ENCODE measurements at regions not wholly inside any gene's neighbourhood (a gene's known extent, or its start where the extent isn't known, plus 50 kb on each side); places are given as distances from the start of the nearest gene placed in this dataset.

GRCh38 chr11:41789376-41789775, 329.9 kb upstream of the LRRC4C start:
- no peaks in the 10 kb centered on the region for H3K36me3 ChIP-seq (ENCODE audit: control insufficient read depth in 1 of 2, insufficient read depth in 2 of 2, low read depth in 1 of 2, low read length in 2 of 2)
- H3K79me1 ChIP-seq (replicated peaks; ENCODE audit: low read length, poor library complexity, severe bottlenecking), result no peaks in the 10 kb centered on the region
- no peak overlapping the region for H4K8ac ChIP-seq (ENCODE audit: low read length)
- no peak overlapping the region for H2AK5ac ChIP-seq (ENCODE audit: low read length, severe bottlenecking)
- 60% methylated on average over 3 of the region's 3 CpGs for WGBS
- H4K91ac ChIP-seq (ENCODE audit: low read length), result no peak overlapping the region
- no peak overlapping the region for H2BK15ac ChIP-seq (ENCODE audit: low read depth, poor library complexity, severe bottlenecking)
- no peak for DNase-seq
- no peak overlapping the region for H3K4me3 ChIP-seq (ENCODE audit: insufficient read depth in 1 of 2, low read depth in 1 of 2, low read length in 2 of 2)
- H2AFZ ChIP-seq (ENCODE audit: low read depth, low read length), result no peak overlapping the region
- H3K4me2 ChIP-seq (ENCODE audit: low read length, poor library complexity, severe bottlenecking), result no peak overlapping the region
- H3K9me3 ChIP-seq (ENCODE audit: control insufficient read depth, low read length), result peaks cover 4% of the 10 kb centered on the region
- no peak overlapping the region for H3K23ac ChIP-seq (ENCODE audit: low read length in 2 of 2)
- H3K4ac ChIP-seq (ENCODE audit: low read depth in 1 of 2, low read length in 2 of 2), result no peak overlapping the region
- no peaks in the 10 kb centered on the region for H3K27me3 ChIP-seq (ENCODE audit: control insufficient read depth in 1 of 2, insufficient read depth in 1 of 2, low read length in 2 of 2)
- no peak overlapping the region for H2BK12ac ChIP-seq (ENCODE audit: low read length in 2 of 2)
- H3K27ac ChIP-seq (ENCODE audit: low read length, poor library complexity, severe bottlenecking), result no peak overlapping the region
- H3K18ac ChIP-seq (ENCODE audit: low read depth in 1 of 2, low read length in 2 of 2), result no peak overlapping the region
- H3K4me1 ChIP-seq (ENCODE audit: control insufficient read depth, insufficient read depth, low read depth, low read length), result no peaks in the 10 kb centered on the region
- H2BK120ac ChIP-seq (ENCODE audit: low read depth, low read length), result no peak overlapping the region
- H2BK5ac ChIP-seq (ENCODE audit: low read depth, low read length, poor library complexity, severe bottlenecking), result no peak overlapping the region
- H3K9ac ChIP-seq (ENCODE audit: low read length), result no peak overlapping the region
- no peak overlapping the region for H3K14ac ChIP-seq (ENCODE audit: low read length in 2 of 2)

GRCh38 chr11:41795004-41795403, 335.6 kb upstream of the LRRC4C start:
- Histone ChIP-seq H3K23ac (ENCODE audit: low read length in 2 of 2) (no peak overlapping the region), H3K9me3 (ENCODE audit: control insufficient read depth, low read length) (peaks cover 3% of the 10 kb centered on the region), H3K4me2 (ENCODE audit: low read length, poor library complexity, severe bottlenecking) (no peak overlapping the region), H3K27me3 (ENCODE audit: control insufficient read depth in 1 of 2, insufficient read depth in 1 of 2, low read length in 2 of 2) (no peaks in the 10 kb centered on the region), H2AFZ (ENCODE audit: low read depth, low read length) (no peak overlapping the region), H3K79me1 (replicated peaks; ENCODE audit: low read length, poor library complexity, severe bottlenecking) (no peaks in the 10 kb centered on the region), H3K4ac (ENCODE audit: low read depth in 1 of 2, low read length in 2 of 2) (no peak overlapping the region), H3K27ac (ENCODE audit: low read length, poor library complexity, severe bottlenecking) (no peak overlapping the region), H2BK12ac (ENCODE audit: low read length in 2 of 2) (no peak overlapping the region), H2BK15ac (ENCODE audit: low read depth, poor library complexity, severe bottlenecking) (no peak overlapping the region), H4K91ac (ENCODE audit: low read length) (no peak overlapping the region), H4K8ac (ENCODE audit: low read length) (no peak overlapping the region), H3K4me1 (ENCODE audit: control insufficient read depth, insufficient read depth, low read depth, low read length) (no peaks in the 10 kb centered on the region), H3K14ac (ENCODE audit: low read length in 2 of 2) (no peak overlapping the region), H3K36me3 (ENCODE audit: control insufficient read depth in 1 of 2, insufficient read depth in 2 of 2, low read depth in 1 of 2, low read length in 2 of 2) (no peaks in the 10 kb centered on the region), H2BK5ac (ENCODE audit: low read depth, low read length, poor library complexity, severe bottlenecking) (no peak overlapping the region), H3K9ac (ENCODE audit: low read length) (no peak overlapping the region), H3K4me3 (ENCODE audit: insufficient read depth in 1 of 2, low read depth in 1 of 2, low read length in 2 of 2) (no peak overlapping the region), H2BK120ac (ENCODE audit: low read depth, low read length) (no peak overlapping the region), H3K18ac (ENCODE audit: low read depth in 1 of 2, low read length in 2 of 2) (no peak overlapping the region), H2AK5ac (ENCODE audit: low read length, severe bottlenecking) (no peak overlapping the region)
- WGBS, result no CpG with 5 or more reads among the region's 1 CpG
- no peak for DNase-seq

GRCh38 chr11:41799754-41800153, 340.3 kb upstream of the LRRC4C start:
- Histone ChIP-seq H3K14ac (ENCODE audit: low read length in 2 of 2) (no peak overlapping the region), H2BK15ac (ENCODE audit: low read depth, poor library complexity, severe bottlenecking) (no peak overlapping the region), H3K23ac (ENCODE audit: low read length in 2 of 2) (no peak overlapping the region)

GRCh38 chr11:41803895-41804294, 344.4 kb upstream of the LRRC4C start:
- Histone ChIP-seq H2BK15ac (ENCODE audit: low read depth, poor library complexity, severe bottlenecking) (no peak overlapping the region), H3K4me3 (ENCODE audit: insufficient read depth in 1 of 2, low read depth in 1 of 2, low read length in 2 of 2) (no peak overlapping the region), H3K23ac (ENCODE audit: low read length in 2 of 2) (no peak overlapping the region), H4K91ac (ENCODE audit: low read length) (no peak overlapping the region), H3K36me3 (ENCODE audit: control insufficient read depth in 1 of 2, insufficient read depth in 2 of 2, low read depth in 1 of 2, low read length in 2 of 2) (no peaks in the 10 kb centered on the region), H2AK5ac (ENCODE audit: low read length, severe bottlenecking) (no peak overlapping the region), H2AFZ (ENCODE audit: low read depth, low read length) (no peak overlapping the region), H3K27ac (ENCODE audit: low read length, poor library complexity, severe bottlenecking) (no peak overlapping the region), H3K4ac (ENCODE audit: low read depth in 1 of 2, low read length in 2 of 2) (no peak overlapping the region), H2BK12ac (ENCODE audit: low read length in 2 of 2) (no peak overlapping the region), H4K8ac (ENCODE audit: low read length) (no peak overlapping the region), H3K18ac (ENCODE audit: low read depth in 1 of 2, low read length in 2 of 2) (no peak overlapping the region), H3K4me1 (ENCODE audit: control insufficient read depth, insufficient read depth, low read depth, low read length) (no peaks in the 10 kb centered on the region), H2BK5ac (ENCODE audit: low read depth, low read length, poor library complexity, severe bottlenecking) (no peak overlapping the region), H2BK120ac (ENCODE audit: low read depth, low read length) (no peak overlapping the region), H3K14ac (ENCODE audit: low read length in 2 of 2) (no peak overlapping the region), H3K9ac (ENCODE audit: low read length) (no peak overlapping the region), H3K4me2 (ENCODE audit: low read length, poor library complexity, severe bottlenecking) (no peak overlapping the region), H3K9me3 (ENCODE audit: control insufficient read depth, low read length) (no peaks in the 10 kb centered on the region), H3K79me1 (replicated peaks; ENCODE audit: low read length, poor library complexity, severe bottlenecking) (no peaks in the 10 kb centered on the region), H3K27me3 (ENCODE audit: control insufficient read depth in 1 of 2, insufficient read depth in 1 of 2, low read length in 2 of 2) (no peaks in the 10 kb centered on the region)
- WGBS, result 63% methylated on average over 3 of the region's 4 CpGs
- no peak for DNase-seq

More at GRCh38 chr11:41799754-41800153, 340.3 kb upstream of the LRRC4C start:
- H3K4me3 ChIP-seq (ENCODE audit: insufficient read depth in 1 of 2, low read depth in 1 of 2, low read length in 2 of 2), result no peak overlapping the region
- no peak overlapping the region for H2BK12ac ChIP-seq (ENCODE audit: low read length in 2 of 2)
- no peak overlapping the region for H2AK5ac ChIP-seq (ENCODE audit: low read length, severe bottlenecking)
- no peaks in the 10 kb centered on the region for H3K27me3 ChIP-seq (ENCODE audit: control insufficient read depth in 1 of 2, insufficient read depth in 1 of 2, low read length in 2 of 2)
- H3K4me1 ChIP-seq (ENCODE audit: control insufficient read depth, insufficient read depth, low read depth, low read length), result no peaks in the 10 kb centered on the region
- no peak overlapping the region for H2BK120ac ChIP-seq (ENCODE audit: low read depth, low read length)
- H3K27ac ChIP-seq (ENCODE audit: low read length, poor library complexity, severe bottlenecking), result no peak overlapping the region
- H3K4ac ChIP-seq (ENCODE audit: low read depth in 1 of 2, low read length in 2 of 2), result no peak overlapping the region
- H3K79me1 ChIP-seq (replicated peaks; ENCODE audit: low read length, poor library complexity, severe bottlenecking), result no peaks in the 10 kb centered on the region
- H2BK5ac ChIP-seq (ENCODE audit: low read depth, low read length, poor library complexity, severe bottlenecking), result no peak overlapping the region
- no peak overlapping the region for H3K18ac ChIP-seq (ENCODE audit: low read depth in 1 of 2, low read length in 2 of 2)
- H3K4me2 ChIP-seq (ENCODE audit: low read length, poor library complexity, severe bottlenecking), result no peak overlapping the region
- DNase-seq, result no peak
- no peak overlapping the region for H4K91ac ChIP-seq (ENCODE audit: low read length)
- peaks cover 3% of the 10 kb centered on the region for H3K9me3 ChIP-seq (ENCODE audit: control insufficient read depth, low read length)
- H3K9ac ChIP-seq (ENCODE audit: low read length), result no peak overlapping the region
- no peak overlapping the region for H2AFZ ChIP-seq (ENCODE audit: low read depth, low read length)
- no peak overlapping the region for H4K8ac ChIP-seq (ENCODE audit: low read length)
- H3K36me3 ChIP-seq (ENCODE audit: control insufficient read depth in 1 of 2, insufficient read depth in 2 of 2, low read depth in 1 of 2, low read length in 2 of 2), result no peaks in the 10 kb centered on the region

Measured in mesenchymal stem cell (in vitro differentiated cells and primary cell).